GM20000 (cell line): ENCODE measurements at regions not wholly inside any gene's neighbourhood (a gene's known extent, or its start where the extent isn't known, plus 50 kb on each side); places are given as distances from the start of the nearest gene placed in this dataset.

Experiments used
- DNase-seq: peaks from one replicate; pipeline ENCODE4 v3.0.0; 2012; ENCODE audit warnings: low spot score
- CTCF ChIP-seq: IDR thresholded peaks from 2 replicates; pipeline ENCODE4 v1.5.1; 2012; ENCODE audit warnings: mild to moderate bottlenecking, control low read depth; ENCODE audit errors: extremely low read depth, missing control alignments

GRCh38 chr5:89016741-89017303, 133.8 kb upstream of the MEF2C start:
- no peak for DNase-seq
- no peak for TF ChIP-seq CTCF

- TF ChIP-seq CTCF = no peak
- no peak for DNase-seq
Measured at GRCh38 chr5:89015409-89015808, 132.4 kb upstream of the MEF2C start.

- no peak for DNase-seq
- TF ChIP-seq CTCF = no peak
Measured at GRCh38 chr5:89011778-89012711, 129.1 kb upstream of the MEF2C start.

GRCh38 chr5:89010512-89010911, 127.5 kb upstream of the MEF2C start:
- no peak for DNase-seq
- TF ChIP-seq CTCF = no peak

GRCh38 chr5:89008291-89008690, 125.3 kb upstream of the MEF2C start:
- DNase-seq = no peak
- no peak for TF ChIP-seq CTCF

GRCh38 chr5:89005990-89006389, 123.0 kb upstream of the MEF2C start:
- DNase-seq = no peak
- no peak for TF ChIP-seq CTCF

- no peak for DNase-seq
- no peak for TF ChIP-seq CTCF
Measured at GRCh38 chr5:89004379-89004778, 121.4 kb upstream of the MEF2C start.
